GM23338 (cell line): ENCODE measurements at regions not wholly inside any gene's neighbourhood (a gene's known extent, or its start where the extent isn't known, plus 50 kb on each side); places are given as distances from the start of the nearest gene placed in this dataset.

Source experiments
- ATAC-seq: fragments of 200-7000 bp; cut with Tn5 transposase; 3 replicates; pipeline ENCODE4 v1.9.1; 2020
- DNase-seq: peaks from one replicate; pipeline ENCODE4 v3.0.0-alpha.2; 2015; ENCODE audit warnings: low spot score
- H2AFZ ChIP-seq: fragments of 200-600 bp; sonication (generic); 2 replicates; pipeline ENCODE4 v1.8.0; 2016; ENCODE audit warnings: antibody characterized with exemption, mild to moderate bottlenecking, moderate library complexity
- H3F3A ChIP-seq: fragments of 200-600 bp; sonication (generic); replicated peaks from 2 replicates; pipeline ENCODE4 v1.8.0; 2017; ENCODE audit warnings: antibody characterized with exemption, mixed run types, low read depth
- H3K27ac ChIP-seq: fragments of 200-600 bp; sonication (generic); 2 replicates; pipeline ENCODE4 v1.6.1; 2016; ENCODE audit warnings: low read depth
- H3K27me3 ChIP-seq: fragments of 200-600 bp; sonication (generic); 2 replicates; pipeline ENCODE4 v1.8.0; 2016; ENCODE audit warnings: mild to moderate bottlenecking, mixed run types, moderate library complexity; ENCODE audit not compliant: insufficient read depth
- H3K36me3 ChIP-seq: fragments of 200-600 bp; sonication (generic); 2 replicates; pipeline ENCODE4 v1.8.0; 2016; ENCODE audit warnings: mild to moderate bottlenecking; ENCODE audit not compliant: insufficient read depth
- H3K4me1 ChIP-seq: fragments of 200-600 bp; sonication (generic); 2 replicates; pipeline ENCODE4 v1.8.0; 2016; ENCODE audit warnings: mild to moderate bottlenecking, moderate library complexity; ENCODE audit not compliant: insufficient read depth
- H3K4me2 ChIP-seq: fragments of 200-600 bp; sonication (generic); 2 replicates; pipeline ENCODE4 v1.7.1; 2017; ENCODE audit warnings: mixed run types
- H3K4me3 ChIP-seq: fragments of 200-600 bp; sonication (generic); 2 replicates; pipeline ENCODE4 v1.6.1; 2016; ENCODE audit warnings: mixed run types
- H3K79me2 ChIP-seq: fragments of 200-600 bp; sonication (generic); replicated peaks from 2 replicates; pipeline ENCODE4 v1.8.0; 2017; ENCODE audit warnings: mild to moderate bottlenecking; ENCODE audit not compliant: insufficient read depth
- H3K9me2 ChIP-seq: fragments of 200-600 bp; sonication (generic); 2 replicates; pipeline ENCODE4 v1.8.0; 2017; ENCODE audit not compliant: insufficient read depth
- H4K20me1 ChIP-seq: fragments of 200-600 bp; sonication (generic); replicated peaks from 2 replicates; pipeline ENCODE4 v1.8.0; 2017; ENCODE audit warnings: mild to moderate bottlenecking; ENCODE audit not compliant: insufficient read depth
- H3K27ac Mint-ChIP-seq: 2 replicates; pipeline ENCODE4 v1.8.0; 2020; ENCODE audit warnings: inconsistent platforms, mild to moderate bottlenecking, moderate library complexity, mixed read lengths
- H3K27me3 Mint-ChIP-seq: 3 replicates; pipeline ENCODE4 v1.8.0; 2022; ENCODE audit warnings: low read depth, mild to moderate bottlenecking, moderate library complexity, mixed read lengths, inconsistent platforms; ENCODE audit not compliant: insufficient read depth, poor library complexity
- H3K36me3 Mint-ChIP-seq: 3 replicates; pipeline ENCODE4 v1.8.0; 2021; ENCODE audit warnings: low read depth, mild to moderate bottlenecking, inconsistent platforms, moderate library complexity, mixed read lengths
- H3K4me1 Mint-ChIP-seq: 3 replicates; pipeline ENCODE4 v1.8.0; 2020; ENCODE audit warnings: mild to moderate bottlenecking, inconsistent platforms, mixed read lengths
- H3K4me3 Mint-ChIP-seq: 3 replicates; pipeline ENCODE4 v1.8.0; 2021; ENCODE audit warnings: moderate library complexity, mild to moderate bottlenecking, inconsistent platforms, mixed read lengths
- H3K9me3 Mint-ChIP-seq: 3 replicates; pipeline ENCODE4 v1.8.0; 2020; ENCODE audit warnings: moderate library complexity, mild to moderate bottlenecking, inconsistent platforms, mixed read lengths
- CTCF ChIP-seq, 2 experiments: fragments of 200-600 bp in 1 of 2; sonication (generic) in 1 of 2; conservative IDR thresholded peaks; 2 replicates each; pipeline versions ENCODE4 v1.5.1 to v1.6.1; 2016 to 2017; ENCODE audit warnings: antibody characterized with exemption in 2 of 2, low read depth in 2 of 2, mild to moderate bottlenecking in 2 of 2, moderate library complexity in 1 of 2
- ETS1 ChIP-seq: IDR thresholded peaks from 2 replicates; pipeline ENCODE4 v1.6.1; 2016; ENCODE audit warnings: antibody characterized with exemption
- EZH2 ChIP-seq: fragments of 200-600 bp; sonication (generic); IDR thresholded peaks from one replicate; pipeline ENCODE4 v1.8.0; 2017; ENCODE audit warnings: antibody characterized with exemption, mild to moderate bottlenecking, low read depth; ENCODE audit not compliant: unreplicated experiment
- EZH2phosphoT487 ChIP-seq: fragments of 200-600 bp; sonication (generic); IDR thresholded peaks from one replicate; pipeline ENCODE4 v1.8.1; 2018; ENCODE audit warnings: antibody characterized with exemption; ENCODE audit not compliant: unreplicated experiment
- JUNB ChIP-seq: IDR thresholded peaks from one replicate; pipeline ENCODE4 v1.6.1; 2016; ENCODE audit warnings: antibody characterized with exemption; ENCODE audit not compliant: unreplicated experiment
- REST ChIP-seq: IDR thresholded peaks from one replicate; pipeline ENCODE4 v1.6.1; 2018; ENCODE audit warnings: antibody characterized with exemption; ENCODE audit not compliant: unreplicated experiment
- STAT1 ChIP-seq: IDR thresholded peaks from one replicate; pipeline ENCODE4 v1.6.1; 2016; ENCODE audit warnings: antibody characterized with exemption; ENCODE audit not compliant: unreplicated experiment
- ZNF114 ChIP-seq: fragments of 250-450 bp; sonication (Bioruptor Pico); IDR thresholded peaks from 2 replicates; pipeline ENCODE4 v1.5.0; 2020; ENCODE audit warnings: mild to moderate bottlenecking, moderate library complexity
- ZNF331 ChIP-seq: fragments of 250-450 bp; sonication (Bioruptor Pico); IDR thresholded peaks from 2 replicates; pipeline ENCODE4 v1.5.0; 2020; ENCODE audit warnings: low read depth, mild to moderate bottlenecking, moderate library complexity
- ZNF462 ChIP-seq: fragments of 250-450 bp; sonication (Bioruptor Pico); IDR thresholded peaks from 2 replicates; pipeline ENCODE4 v1.5.0; 2020; ENCODE audit warnings: mild to moderate bottlenecking, moderate library complexity

- no peaks in the 10 kb centered on the region for H3K79me2 ChIP-seq
- no peak overlapping the region for H3K27ac Mint-ChIP-seq
- H3K27ac ChIP-seq = no peak overlapping the region
- peaks cover 1% of the 10 kb centered on the region for H3K27me3 Mint-ChIP-seq
- H3K4me1 Mint-ChIP-seq = no peaks in the 10 kb centered on the region; the same call in 2 of the 3 replicates
- H4K20me1 ChIP-seq = no peaks in the 10 kb centered on the region
- H3K27me3 ChIP-seq = no peaks in the 10 kb centered on the region
- no peaks in the 10 kb centered on the region for H3K36me3 ChIP-seq
- H3K4me3 ChIP-seq = no peak overlapping the region
- DNase-seq = peak; percentile 92
- H3K9me2 ChIP-seq = no peaks in the 10 kb centered on the region
- H3K4me3 Mint-ChIP-seq = no peak overlapping the region
- H3K4me1 ChIP-seq = no peaks in the 10 kb centered on the region; the same call in 1 of the 2 replicates
- no peaks in the 10 kb centered on the region for H3K36me3 Mint-ChIP-seq
- H2AFZ ChIP-seq = no peak overlapping the region
- H3F3A ChIP-seq = no peaks in the 10 kb centered on the region
- TF ChIP-seq EZH2phosphoT487 = no peak
- no peak for TF ChIP-seq STAT1
- peak; percentile 95 to 96 for TF ChIP-seq CTCF (conservative IDR thresholded peaks at IDR 0.05; ENCODE audit: low read depth in 2 of 2)
- TF ChIP-seq ETS1 = no peak
- peak; percentile 87 for ATAC-seq
- H3K9me3 Mint-ChIP-seq = no peaks in the 10 kb centered on the region
- no peak overlapping the region for H3K4me2 ChIP-seq
Observed at GRCh38 chr13:107211073-107211472, 643.1 kb upstream of the ARGLU1 start.

- Histone ChIP-seq H3K79me2 (no peaks in the 10 kb centered on the region), H3K27me3 (no peaks in the 10 kb centered on the region), H2AFZ (no peak overlapping the region), H3K4me1 (no peaks in the 10 kb centered on the region), H3K36me3 (no peaks in the 10 kb centered on the region), H3K4me2 (no peak overlapping the region), H4K20me1 (no peaks in the 10 kb centered on the region), H3K9me2 (no peaks in the 10 kb centered on the region), H3K27ac (no peak overlapping the region), H3F3A (no peaks in the 10 kb centered on the region), H3K4me3 (no peak overlapping the region)
- Mint-ChIP-seq H3K9me3 (no peaks in the 10 kb centered on the region), H3K27me3 (peaks cover 1% of the 10 kb centered on the region), H3K4me1 (no peaks in the 10 kb centered on the region; the same call in 2 of the 3 replicates), H3K27ac (no peak overlapping the region), H3K4me3 (no peak overlapping the region), H3K36me3 (no peaks in the 10 kb centered on the region)
- DNase-seq (no peak), ATAC-seq (no peak)
- TF ChIP-seq EZH2phosphoT487 = no peak
- no peak for TF ChIP-seq ZNF462 (CRISPR knock-in tag)
- no peak for TF ChIP-seq JUNB
- no peak for TF ChIP-seq STAT1
- TF ChIP-seq ZNF114 = no peak
- TF ChIP-seq ZNF331 (CRISPR knock-in tag) = no peak
- no peak for TF ChIP-seq REST
- TF ChIP-seq EZH2 = no peak
Observed at GRCh38 chr13:107210723-107211030, 642.7 kb upstream of the ARGLU1 start.
